Endothelial cell of umbilical vein (primary cell): ENCODE measurements at regions not wholly inside any gene's neighbourhood (a gene's known extent, or its start where the extent isn't known, plus 50 kb on each side); places are given as distances from the start of the nearest gene placed in this dataset.
"Not testable (repeated sequence)": the region's sequence is repeated elsewhere in the genome, so short reads cannot be mapped to it uniquely, and the experiment has no call there.

Source experiments
- EZH2 ChIP-seq: IDR thresholded peaks from 2 replicates; pipeline ENCODE4 v1.6.1; 2012; ENCODE audit warnings: borderline replicate concordance, low read depth, mild to moderate bottlenecking, moderate library complexity, low read length, inconsistent platforms; ENCODE audit not compliant: severe bottlenecking
- TF ChIP-seq, protein P1 (sequence below), 2 donors: IDR thresholded peaks; 1 replicate in 1 of 2; 2 replicates in 1 of 2; pipeline ENCODE4 v1.5.1; 2011; ENCODE audit warnings: low read length in 2 of 2, mild to moderate bottlenecking in 2 of 2, moderate library complexity in 2 of 2, control low read depth in 1 of 2, inconsistent platforms in 1 of 2, low read depth in 1 of 2; ENCODE audit not compliant: insufficient read depth in 1 of 2; ENCODE audit errors: extremely low read depth in 1 of 2

DNA sequence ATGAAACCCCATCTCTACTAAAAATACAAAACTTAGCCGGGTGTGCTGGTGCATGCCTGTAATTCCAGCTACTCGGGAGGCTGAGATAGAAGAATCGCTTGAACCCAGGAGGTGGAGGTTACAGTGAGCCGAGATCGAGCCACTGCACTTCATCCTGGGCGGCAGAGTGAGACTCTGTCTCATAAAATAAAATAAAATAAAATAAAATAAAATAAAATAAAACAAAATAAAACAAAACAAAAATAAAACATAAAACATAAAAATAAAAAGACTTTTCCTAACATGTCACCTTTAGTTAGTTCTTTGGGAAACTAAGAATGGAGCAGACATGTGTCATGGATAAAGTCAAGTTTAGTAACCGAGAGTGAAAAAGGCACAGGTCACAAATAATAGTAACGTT lies 1007.6 kb upstream of the EDIL3 start:
- TF ChIP-seq EZH2 = not testable (repeated sequence)
- TF ChIP-seq, protein P1, sequence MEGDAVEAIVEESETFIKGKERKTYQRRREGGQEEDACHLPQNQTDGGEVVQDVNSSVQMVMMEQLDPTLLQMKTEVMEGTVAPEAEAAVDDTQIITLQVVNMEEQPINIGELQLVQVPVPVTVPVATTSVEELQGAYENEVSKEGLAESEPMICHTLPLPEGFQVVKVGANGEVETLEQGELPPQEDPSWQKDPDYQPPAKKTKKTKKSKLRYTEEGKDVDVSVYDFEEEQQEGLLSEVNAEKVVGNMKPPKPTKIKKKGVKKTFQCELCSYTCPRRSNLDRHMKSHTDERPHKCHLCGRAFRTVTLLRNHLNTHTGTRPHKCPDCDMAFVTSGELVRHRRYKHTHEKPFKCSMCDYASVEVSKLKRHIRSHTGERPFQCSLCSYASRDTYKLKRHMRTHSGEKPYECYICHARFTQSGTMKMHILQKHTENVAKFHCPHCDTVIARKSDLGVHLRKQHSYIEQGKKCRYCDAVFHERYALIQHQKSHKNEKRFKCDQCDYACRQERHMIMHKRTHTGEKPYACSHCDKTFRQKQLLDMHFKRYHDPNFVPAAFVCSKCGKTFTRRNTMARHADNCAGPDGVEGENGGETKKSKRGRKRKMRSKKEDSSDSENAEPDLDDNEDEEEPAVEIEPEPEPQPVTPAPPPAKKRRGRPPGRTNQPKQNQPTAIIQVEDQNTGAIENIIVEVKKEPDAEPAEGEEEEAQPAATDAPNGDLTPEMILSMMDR (IDR thresholded peaks at IDR 0.05; ENCODE audit: extremely low read depth in 1 of 2, insufficient read depth in 1 of 2, low read depth in 1 of 2, low read length in 2 of 2) = not testable (repeated sequence)
